Erythroblast (primary cell): ENCODE measurements at regions not wholly inside any gene's neighbourhood (a gene's known extent, or its start where the extent isn't known, plus 50 kb on each side); places are given as distances from the start of the nearest gene placed in this dataset.

Experiments
- DNase-seq, 2 experiments: peaks; one replicate each; lab custom pipeline; 2025; lab: John Stamatoyannopoulos, UW
- GATA1 ChIP-seq: IDR thresholded peaks from 2 replicates; pipeline ENCODE4 v1.6.1; 2011; ENCODE audit warnings: low read depth, mild to moderate bottlenecking, control low read depth, low read length, moderate library complexity
- POLR2A ChIP-seq: IDR thresholded peaks from 2 replicates; pipeline ENCODE4 v1.6.1; 2011; ENCODE audit warnings: mild to moderate bottlenecking, low read length

DNA sequence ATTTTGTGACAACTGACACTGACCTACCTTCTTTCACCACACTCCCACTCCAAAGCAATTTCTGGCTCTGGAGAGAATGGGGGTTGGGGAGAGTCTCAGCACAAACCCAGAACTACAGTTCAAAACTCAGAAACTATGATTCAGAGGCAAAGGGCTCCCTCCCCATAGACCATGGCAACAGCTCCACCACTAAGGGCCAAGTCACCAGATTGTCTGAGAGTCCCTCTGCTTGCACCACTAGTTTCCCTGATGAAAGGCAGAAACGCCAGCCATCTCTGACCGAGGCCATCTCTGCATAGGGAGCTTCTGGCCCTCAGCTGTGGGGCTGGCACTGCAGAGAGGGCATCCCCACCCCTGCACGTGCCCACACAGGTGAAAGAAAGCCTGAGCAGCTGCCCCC is 112.4 kb upstream of the VSTM2B start:
- DNase-seq = no peak
- TF ChIP-seq GATA1 (no peak), POLR2A (no peak)

DNA sequence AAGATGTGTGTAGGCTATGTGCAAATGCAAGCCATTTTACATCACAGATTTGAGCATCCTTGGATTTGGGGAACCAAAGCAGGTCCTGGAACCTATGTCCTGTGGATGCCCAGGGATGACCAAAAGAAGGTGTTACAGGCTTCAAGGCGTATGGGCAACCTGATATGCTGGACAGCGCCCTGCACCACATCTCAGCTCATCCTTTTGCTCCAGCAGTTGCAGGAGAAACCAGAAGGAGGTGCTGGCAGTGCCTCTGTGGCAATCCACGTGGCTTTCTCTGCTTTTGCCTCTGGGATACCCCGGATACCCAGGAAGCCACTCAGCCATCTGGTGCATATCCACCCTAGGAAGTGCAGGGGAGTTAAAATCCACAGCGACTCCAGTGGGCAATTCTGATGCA is 110.3 kb upstream of the VSTM2B start:
- TF ChIP-seq GATA1 (no peak), POLR2A (no peak)
- DNase-seq = no peak

DNA sequence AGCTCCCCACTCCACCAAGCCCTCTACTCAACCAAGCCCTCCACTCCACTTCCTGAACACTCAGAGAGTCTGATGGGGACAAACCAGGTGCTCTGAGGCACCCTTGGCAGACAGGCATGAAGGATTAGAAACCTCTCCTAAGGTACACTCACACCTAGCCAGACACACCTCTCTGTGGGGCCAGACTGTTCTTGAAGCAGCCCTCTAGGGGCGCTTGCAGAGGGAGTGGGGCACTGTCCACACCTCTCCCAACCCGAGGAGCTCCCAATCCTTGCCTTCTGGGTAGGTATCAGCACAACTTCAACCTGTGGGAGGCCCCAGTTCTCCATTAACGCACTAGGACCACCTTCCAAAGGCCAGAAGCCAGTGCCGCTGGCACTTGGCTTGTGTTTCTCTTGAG is 108.7 kb upstream of the VSTM2B start:
- no peak for DNase-seq
- TF ChIP-seq POLR2A (no peak), GATA1 (no peak)

DNA sequence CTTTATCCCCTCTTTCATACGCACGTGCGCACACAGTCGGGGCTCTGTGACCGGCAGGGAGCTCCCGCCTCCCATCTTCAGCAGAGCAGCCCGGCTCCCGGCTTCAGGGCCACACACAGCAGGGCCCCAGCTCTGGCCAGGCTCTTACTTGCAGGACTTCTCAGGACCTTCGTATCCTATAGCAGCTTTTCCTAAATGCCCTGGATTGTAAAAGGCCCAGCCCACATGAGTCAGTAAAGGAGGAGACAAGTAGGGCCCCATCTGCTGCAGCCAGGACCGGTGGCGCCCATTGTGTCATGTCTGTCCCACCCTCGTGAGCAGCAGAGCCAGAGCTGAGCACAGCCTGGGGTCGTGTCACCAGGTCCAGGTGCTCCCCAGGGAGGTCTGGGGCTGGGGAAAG is 107.6 kb upstream of the VSTM2B start:
- no peak for DNase-seq
- no peak for TF ChIP-seq POLR2A
- TF ChIP-seq GATA1 = no peak

DNA sequence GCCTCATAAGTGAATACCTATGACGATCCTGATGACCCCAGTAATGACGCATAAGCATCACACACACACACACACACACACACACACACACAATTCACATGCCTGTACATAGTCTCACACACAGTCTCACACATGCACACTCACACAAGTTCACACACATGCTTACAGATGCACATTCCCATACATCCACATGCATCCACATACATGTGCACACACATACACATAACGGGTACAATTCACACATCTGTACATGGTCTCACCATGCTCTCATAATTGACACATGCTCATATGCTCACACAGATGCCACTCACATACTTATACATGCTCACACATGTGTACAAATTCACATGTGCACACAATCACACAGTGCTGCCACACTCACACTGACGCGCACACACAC is 105.7 kb upstream of the VSTM2B start:
- TF ChIP-seq POLR2A (no peak), GATA1 (no peak)
- no peak for DNase-seq

DNA sequence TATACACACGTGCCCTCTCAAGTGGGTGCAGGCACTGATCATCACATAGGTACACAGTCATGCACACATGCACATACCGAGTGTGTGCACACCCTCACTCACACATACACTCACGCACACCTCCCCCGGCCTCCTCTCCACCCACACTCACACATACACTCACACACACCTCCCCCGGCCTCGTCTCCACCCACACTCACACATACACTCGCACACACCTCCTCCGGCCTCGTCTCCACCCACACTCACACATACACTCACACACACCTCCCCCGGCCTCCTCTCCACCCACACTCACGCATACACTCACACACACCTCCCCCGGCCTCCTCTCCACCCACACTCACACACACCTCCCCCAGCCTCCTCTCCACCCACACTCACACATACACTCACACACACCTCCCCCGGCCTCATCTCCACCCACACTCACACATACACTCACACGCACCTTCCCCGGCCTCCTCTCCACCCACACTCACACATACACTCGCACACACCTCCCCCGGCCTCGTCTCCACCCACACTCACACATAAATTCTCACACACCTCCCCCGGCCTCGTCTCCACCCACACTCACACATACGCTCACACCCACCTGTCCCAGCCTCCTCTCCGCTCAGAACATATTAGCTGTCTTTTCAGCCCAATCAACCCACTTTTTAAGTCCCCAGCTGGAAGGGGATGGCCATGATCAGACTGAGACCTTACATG is 105.2 kb upstream of the VSTM2B start:
- DNase-seq = no peak
- TF ChIP-seq GATA1 = no peak
- TF ChIP-seq POLR2A = no peak

DNA sequence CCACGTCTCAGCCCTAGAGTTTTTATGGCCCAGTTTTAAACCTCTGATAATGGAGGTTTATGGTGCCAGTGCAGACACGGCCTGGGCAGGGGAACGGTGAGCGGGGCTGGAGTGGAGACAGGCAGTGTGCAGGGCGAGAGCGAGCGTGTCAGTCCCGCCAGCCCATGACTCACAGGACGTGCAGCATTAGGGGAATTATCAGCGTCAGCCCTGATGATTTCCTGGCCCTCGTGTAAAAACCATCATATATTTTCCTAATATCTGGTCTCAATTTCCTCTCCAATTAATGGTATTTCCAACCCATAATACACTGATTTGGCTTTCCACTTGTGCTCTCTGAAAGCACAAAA is 104.6 kb upstream of the VSTM2B start:
- DNase-seq = no peak
- TF ChIP-seq GATA1 = no peak

DNA sequence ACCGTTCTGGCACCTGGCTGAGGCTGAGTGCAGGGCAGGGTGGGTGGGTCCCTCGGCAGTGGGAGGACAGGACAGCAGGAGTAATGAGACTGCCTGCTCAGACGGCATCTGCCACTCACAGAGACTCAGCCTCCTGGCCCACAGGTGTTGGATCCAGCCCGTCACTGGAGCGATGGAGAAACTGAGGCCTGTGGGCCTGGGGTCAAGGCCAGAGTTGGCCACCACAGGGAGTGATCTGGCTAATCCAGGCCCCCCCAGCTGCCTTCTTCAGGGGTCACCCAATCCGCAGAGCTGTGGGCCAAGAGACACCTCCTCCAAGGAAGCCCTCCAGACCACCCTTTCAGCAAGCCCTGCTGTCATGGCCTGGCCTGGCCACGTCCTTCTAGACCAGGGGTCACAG is 103.7 kb upstream of the VSTM2B start:
- DNase-seq = no peak
- TF ChIP-seq GATA1 = no peak
- TF ChIP-seq POLR2A = no peak

DNA sequence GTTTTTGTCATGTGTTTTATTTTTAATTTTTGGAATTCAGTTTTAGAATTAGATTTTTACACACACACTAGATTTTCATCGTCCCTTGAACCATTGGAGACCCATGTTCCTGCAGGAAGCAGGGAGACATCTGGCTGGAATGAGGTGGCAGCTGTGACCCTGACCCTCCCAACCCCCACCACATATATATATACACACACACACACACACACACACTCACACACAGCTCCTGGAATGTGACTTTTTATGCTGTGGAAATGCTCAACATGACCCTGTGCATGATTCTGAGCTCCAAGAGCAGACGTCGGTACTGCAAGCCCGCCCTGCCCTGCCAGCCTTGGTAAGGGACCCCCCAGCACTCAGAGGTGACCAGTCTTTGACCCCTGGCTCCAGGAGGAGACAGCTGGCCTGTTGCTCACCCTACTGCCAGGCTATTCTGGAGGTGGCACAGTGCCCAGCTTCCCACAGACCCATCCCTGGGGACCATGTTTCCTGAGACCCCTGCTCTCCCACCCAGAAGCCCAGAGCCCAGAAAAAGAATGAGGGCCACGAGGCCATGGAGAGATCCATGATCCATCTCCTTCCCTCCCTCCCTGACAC is 103.2 kb upstream of the VSTM2B start:
- TF ChIP-seq POLR2A = no peak
- no peak for TF ChIP-seq GATA1
- DNase-seq = no peak

DNA sequence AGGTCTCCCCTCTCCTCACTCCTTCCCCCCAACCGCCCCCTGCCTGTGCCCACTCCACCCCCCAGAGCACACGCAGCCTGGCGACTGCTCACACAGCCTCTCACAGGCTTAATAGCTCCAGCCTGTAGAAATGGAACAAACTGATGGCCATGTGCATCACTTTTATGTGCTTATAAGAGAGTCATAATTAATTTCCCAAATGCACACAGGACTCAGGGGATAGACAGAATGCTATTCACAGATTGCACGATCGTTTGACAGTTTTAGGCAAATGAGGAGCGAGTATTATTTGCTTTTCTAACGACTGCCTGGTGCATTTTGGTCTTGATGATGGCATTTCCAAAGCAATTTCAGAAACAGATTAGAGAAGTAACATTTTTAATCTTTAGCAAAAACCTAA is 97.7 kb upstream of the VSTM2B start:
- no peak for TF ChIP-seq GATA1
- TF ChIP-seq POLR2A = no peak

DNA sequence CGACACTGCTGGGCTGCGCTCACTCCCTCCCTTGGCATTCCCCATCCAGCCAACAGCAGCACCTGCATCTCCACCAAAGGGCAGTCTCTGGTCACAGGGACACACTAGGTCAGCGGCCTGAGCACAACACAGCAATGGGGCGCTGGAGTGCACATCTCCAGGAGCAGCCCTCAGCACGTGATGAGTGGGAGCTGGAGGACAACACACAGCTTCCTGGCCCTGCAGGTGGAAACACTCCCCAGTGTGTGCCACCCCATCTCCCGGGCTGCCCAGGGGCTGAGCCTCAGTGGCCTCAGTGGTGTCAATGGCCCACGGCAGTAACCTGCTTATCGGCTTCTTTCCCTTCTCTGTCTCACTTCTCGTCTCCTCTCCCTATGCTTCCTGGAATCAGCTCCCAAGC is 96.8 kb upstream of the VSTM2B start:
- TF ChIP-seq GATA1 (no peak), POLR2A (no peak)
- no peak for DNase-seq

More for the DNA sequence above, 97.7 kb upstream of the VSTM2B start:
- DNase-seq = no peak

DNA sequence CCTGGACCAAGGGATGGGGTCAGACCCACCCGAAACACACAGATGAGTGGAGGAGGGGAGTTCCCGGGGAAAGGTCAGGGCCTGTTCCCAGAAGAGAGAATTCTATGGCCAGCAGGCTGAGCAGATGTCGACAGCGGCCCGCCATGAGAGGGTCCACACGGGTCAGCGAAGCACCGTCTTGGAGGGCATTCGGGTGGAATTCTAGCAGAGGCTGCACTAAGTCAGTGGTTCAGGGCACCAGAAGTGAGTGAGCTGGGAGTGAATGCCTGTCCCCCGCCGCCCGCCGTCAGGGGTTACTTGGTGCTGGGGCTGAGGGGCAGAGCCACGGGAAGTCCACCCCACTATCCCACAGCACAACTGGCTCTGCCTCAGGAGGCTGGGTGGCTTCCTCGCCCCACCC is 96.2 kb upstream of the VSTM2B start:
- DNase-seq = no peak
- TF ChIP-seq POLR2A = no peak
- TF ChIP-seq GATA1 = no peak

DNA sequence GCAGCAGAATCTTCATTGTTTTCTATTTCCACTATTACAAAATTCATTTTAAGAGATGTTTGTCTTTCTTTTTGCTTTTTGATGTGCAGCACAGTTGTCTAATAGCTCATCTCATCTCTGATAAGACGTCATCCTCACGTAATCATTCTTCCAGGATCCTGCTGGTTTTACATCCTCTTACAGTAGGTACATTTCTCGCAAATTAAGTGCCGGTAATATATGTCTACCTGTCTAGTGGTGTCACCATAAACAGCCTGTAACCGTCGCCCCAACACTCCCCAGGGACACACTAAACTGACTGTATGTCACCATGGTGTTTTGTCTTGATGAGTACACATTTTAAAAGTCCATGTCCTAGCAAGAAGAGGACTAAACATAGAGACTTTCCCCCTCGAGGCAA is 94.5 kb upstream of the VSTM2B start:
- TF ChIP-seq POLR2A (no peak), GATA1 (no peak)
- no peak for DNase-seq

DNA sequence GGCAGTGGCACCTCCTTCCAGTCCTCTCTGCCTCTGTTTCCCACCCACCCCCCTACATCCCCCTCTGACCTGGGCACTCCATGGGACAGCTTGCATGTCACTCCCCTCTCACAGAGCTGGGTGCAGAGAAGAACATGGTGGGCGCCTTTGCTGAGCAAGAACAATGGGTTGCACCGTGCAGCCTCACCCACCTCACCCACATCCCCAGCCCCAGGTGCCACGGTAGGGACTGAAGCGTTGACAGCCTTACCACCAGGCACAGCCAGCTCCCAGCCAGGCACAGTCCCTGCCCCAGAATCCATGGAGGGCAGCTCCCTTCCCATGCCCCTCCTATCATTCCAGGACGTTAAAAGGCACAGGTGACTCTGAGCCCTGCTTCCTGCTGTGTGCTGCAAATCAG is 93.1 kb upstream of the VSTM2B start:
- TF ChIP-seq POLR2A = no peak
- TF ChIP-seq GATA1 = no peak

DNA sequence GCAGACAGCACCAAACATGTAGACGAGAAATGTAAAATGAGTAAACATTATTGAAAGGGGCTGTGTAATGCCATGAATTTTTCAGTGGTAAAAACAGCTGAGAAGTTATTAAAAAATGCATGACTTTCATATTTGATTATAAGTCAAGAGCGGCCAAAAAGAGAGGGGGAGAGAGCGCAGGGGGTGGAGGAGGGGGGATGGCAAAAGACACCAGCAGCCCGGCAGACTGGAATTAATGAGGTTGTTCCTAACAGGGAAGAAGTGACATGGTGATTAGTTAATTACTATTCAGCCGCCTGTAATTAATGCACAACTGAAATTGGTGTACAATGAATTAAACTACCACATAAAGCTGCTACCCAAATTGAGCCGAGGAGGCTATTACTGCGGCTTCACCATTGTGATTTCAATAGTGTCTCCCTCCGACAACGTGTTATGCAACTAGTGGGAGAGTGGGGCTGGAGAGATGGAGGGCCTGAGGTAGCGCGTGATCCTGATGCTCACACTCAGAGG is 89.1 kb upstream of the VSTM2B start:
- no peak for TF ChIP-seq POLR2A
- no peak for TF ChIP-seq GATA1
- no peak for DNase-seq

More for the DNA sequence above, 93.1 kb upstream of the VSTM2B start:
- DNase-seq = no peak
